ENCODE measurements at regions not wholly inside any gene's neighbourhood (a gene's known extent, or its start where the extent isn't known, plus 50 kb on each side); places are given as distances from the start of the nearest gene placed in this dataset.

- Histone ChIP-seq H3K9ac (ENCODE audit: low read length) (no peak overlapping the region), H3K14ac (ENCODE audit: low read length in 2 of 2) (no peak overlapping the region), H3K18ac (ENCODE audit: low read depth in 1 of 2, low read length in 2 of 2) (no peak overlapping the region), H3K4ac (ENCODE audit: low read depth in 1 of 2, low read length in 2 of 2) (no peak overlapping the region), H3K27ac (ENCODE audit: low read length, poor library complexity, severe bottlenecking) (no peak overlapping the region), H3K4me3 (ENCODE audit: insufficient read depth in 1 of 2, low read depth in 1 of 2, low read length in 2 of 2) (no peak overlapping the region), H3K9me3 (ENCODE audit: control insufficient read depth, low read length) (peaks cover 15% of the 10 kb centered on the region), H2BK15ac (ENCODE audit: low read depth, poor library complexity, severe bottlenecking) (no peak overlapping the region), H2BK12ac (ENCODE audit: low read length in 2 of 2) (no peak overlapping the region), H3K36me3 (ENCODE audit: control insufficient read depth in 1 of 2, insufficient read depth in 2 of 2, low read depth in 1 of 2, low read length in 2 of 2) (no peaks in the 10 kb centered on the region), H3K4me1 (ENCODE audit: control insufficient read depth, insufficient read depth, low read depth, low read length) (no peaks in the 10 kb centered on the region), H3K79me1 (replicated peaks; ENCODE audit: low read length, poor library complexity, severe bottlenecking) (no peaks in the 10 kb centered on the region), H4K91ac (ENCODE audit: low read length) (no peak overlapping the region), H2AFZ (ENCODE audit: low read depth, low read length) (no peak overlapping the region), H4K8ac (ENCODE audit: low read length) (no peak overlapping the region), H3K4me2 (ENCODE audit: low read length, poor library complexity, severe bottlenecking) (no peak overlapping the region), H2AK5ac (ENCODE audit: low read length, severe bottlenecking) (no peak overlapping the region), H3K23ac (ENCODE audit: low read length in 2 of 2) (no peak overlapping the region), H3K27me3 (ENCODE audit: control insufficient read depth in 1 of 2, insufficient read depth in 1 of 2, low read length in 2 of 2) (no peaks in the 10 kb centered on the region), H2BK5ac (ENCODE audit: low read depth, low read length, poor library complexity, severe bottlenecking) (no peak overlapping the region), H2BK120ac (ENCODE audit: low read depth, low read length) (no peak overlapping the region)
- no CpG with 5 or more reads among the region's 1 CpG for WGBS
- DNase-seq, result no peak
Observed at GRCh38 chr2:145961846-145962245, 1441.9 kb upstream of the ZEB2 start.

- Histone ChIP-seq H3K4me1 (ENCODE audit: control insufficient read depth, insufficient read depth, low read depth, low read length) (no peaks in the 10 kb centered on the region), H3K4me2 (ENCODE audit: low read length, poor library complexity, severe bottlenecking) (no peak overlapping the region), H3K14ac (ENCODE audit: low read length in 2 of 2) (peak overlapping the region in 1 of 2 experiments; percentile 71), H3K36me3 (ENCODE audit: control insufficient read depth in 1 of 2, insufficient read depth in 2 of 2, low read depth in 1 of 2, low read length in 2 of 2) (no peaks in the 10 kb centered on the region), H2BK5ac (ENCODE audit: low read depth, low read length, poor library complexity, severe bottlenecking) (no peak overlapping the region), H2AFZ (ENCODE audit: low read depth, low read length) (no peak overlapping the region), H3K18ac (ENCODE audit: low read depth in 1 of 2, low read length in 2 of 2) (no peak overlapping the region), H2BK120ac (ENCODE audit: low read depth, low read length) (no peak overlapping the region), H4K91ac (ENCODE audit: low read length) (no peak overlapping the region), H3K4ac (ENCODE audit: low read depth in 1 of 2, low read length in 2 of 2) (no peak overlapping the region), H2BK12ac (ENCODE audit: low read length in 2 of 2) (no peak overlapping the region), H4K8ac (ENCODE audit: low read length) (no peak overlapping the region), H3K9ac (ENCODE audit: low read length) (no peak overlapping the region), H3K9me3 (ENCODE audit: control insufficient read depth, low read length) (peaks cover 25% of the 10 kb centered on the region), H2BK15ac (ENCODE audit: low read depth, poor library complexity, severe bottlenecking) (no peak overlapping the region), H3K4me3 (ENCODE audit: insufficient read depth in 1 of 2, low read depth in 1 of 2, low read length in 2 of 2) (no peak overlapping the region), H3K23ac (ENCODE audit: low read length in 2 of 2) (no peak overlapping the region), H3K27me3 (ENCODE audit: control insufficient read depth in 1 of 2, insufficient read depth in 1 of 2, low read length in 2 of 2) (no peaks in the 10 kb centered on the region), H3K27ac (ENCODE audit: low read length, poor library complexity, severe bottlenecking) (no peak overlapping the region), H3K79me1 (replicated peaks; ENCODE audit: low read length, poor library complexity, severe bottlenecking) (no peaks in the 10 kb centered on the region), H2AK5ac (ENCODE audit: low read length, severe bottlenecking) (no peak overlapping the region)
- WGBS, result 96% methylated on average over 23 of the region's 23 CpGs
- no peak for DNase-seq
Observed at GRCh38 chr2:145960479-145961163, 1440.7 kb upstream of the ZEB2 start.

- Histone ChIP-seq H3K36me3 (ENCODE audit: control insufficient read depth in 1 of 2, insufficient read depth in 2 of 2, low read depth in 1 of 2, low read length in 2 of 2) (no peaks in the 10 kb centered on the region), H3K14ac (ENCODE audit: low read length in 2 of 2) (no peak overlapping the region), H3K4me2 (ENCODE audit: low read length, poor library complexity, severe bottlenecking) (no peak overlapping the region), H2BK12ac (ENCODE audit: low read length in 2 of 2) (no peak overlapping the region), H3K18ac (ENCODE audit: low read depth in 1 of 2, low read length in 2 of 2) (no peak overlapping the region), H3K27ac (ENCODE audit: low read length, poor library complexity, severe bottlenecking) (no peak overlapping the region), H4K91ac (ENCODE audit: low read length) (no peak overlapping the region), H3K9ac (ENCODE audit: low read length) (no peak overlapping the region), H4K8ac (ENCODE audit: low read length) (no peak overlapping the region), H3K27me3 (ENCODE audit: control insufficient read depth in 1 of 2, insufficient read depth in 1 of 2, low read length in 2 of 2) (no peaks in the 10 kb centered on the region), H2BK15ac (ENCODE audit: low read depth, poor library complexity, severe bottlenecking) (no peak overlapping the region), H2AK5ac (ENCODE audit: low read length, severe bottlenecking) (no peak overlapping the region), H3K4ac (ENCODE audit: low read depth in 1 of 2, low read length in 2 of 2) (no peak overlapping the region), H2BK5ac (ENCODE audit: low read depth, low read length, poor library complexity, severe bottlenecking) (no peak overlapping the region), H2AFZ (ENCODE audit: low read depth, low read length) (no peak overlapping the region), H3K79me1 (replicated peaks; ENCODE audit: low read length, poor library complexity, severe bottlenecking) (no peaks in the 10 kb centered on the region), H3K4me3 (ENCODE audit: insufficient read depth in 1 of 2, low read depth in 1 of 2, low read length in 2 of 2) (no peak overlapping the region), H3K4me1 (ENCODE audit: control insufficient read depth, insufficient read depth, low read depth, low read length) (no peaks in the 10 kb centered on the region), H3K23ac (ENCODE audit: low read length in 2 of 2) (no peak overlapping the region), H3K9me3 (ENCODE audit: control insufficient read depth, low read length) (peaks cover 39% of the 10 kb centered on the region), H2BK120ac (ENCODE audit: low read depth, low read length) (no peak overlapping the region)
- WGBS, result 91% methylated on average over 4 of the region's 4 CpGs
- DNase-seq, result peak; percentile 2
Observed at GRCh38 chr2:145958611-145959010, 1438.7 kb upstream of the ZEB2 start.

- Histone ChIP-seq H3K18ac (ENCODE audit: low read depth in 1 of 2, low read length in 2 of 2) (no peak overlapping the region), H3K36me3 (ENCODE audit: control insufficient read depth in 1 of 2, insufficient read depth in 2 of 2, low read depth in 1 of 2, low read length in 2 of 2) (no peaks in the 10 kb centered on the region), H3K9ac (ENCODE audit: low read length) (no peak overlapping the region), H3K4ac (ENCODE audit: low read depth in 1 of 2, low read length in 2 of 2) (no peak overlapping the region), H3K9me3 (ENCODE audit: control insufficient read depth, low read length) (peaks cover 45% of the 10 kb centered on the region), H3K79me1 (replicated peaks; ENCODE audit: low read length, poor library complexity, severe bottlenecking) (no peaks in the 10 kb centered on the region), H4K8ac (ENCODE audit: low read length) (no peak overlapping the region), H4K91ac (ENCODE audit: low read length) (no peak overlapping the region), H3K4me1 (ENCODE audit: control insufficient read depth, insufficient read depth, low read depth, low read length) (no peaks in the 10 kb centered on the region), H3K14ac (ENCODE audit: low read length in 2 of 2) (no peak overlapping the region), H3K4me3 (ENCODE audit: insufficient read depth in 1 of 2, low read depth in 1 of 2, low read length in 2 of 2) (no peak overlapping the region), H2BK120ac (ENCODE audit: low read depth, low read length) (no peak overlapping the region), H3K4me2 (ENCODE audit: low read length, poor library complexity, severe bottlenecking) (no peak overlapping the region), H3K27ac (ENCODE audit: low read length, poor library complexity, severe bottlenecking) (no peak overlapping the region), H3K27me3 (ENCODE audit: control insufficient read depth in 1 of 2, insufficient read depth in 1 of 2, low read length in 2 of 2) (no peaks in the 10 kb centered on the region), H2BK5ac (ENCODE audit: low read depth, low read length, poor library complexity, severe bottlenecking) (no peak overlapping the region), H2BK15ac (ENCODE audit: low read depth, poor library complexity, severe bottlenecking) (no peak overlapping the region), H2AK5ac (ENCODE audit: low read length, severe bottlenecking) (no peak overlapping the region), H2AFZ (ENCODE audit: low read depth, low read length) (no peak overlapping the region), H2BK12ac (ENCODE audit: low read length in 2 of 2) (no peak overlapping the region), H3K23ac (ENCODE audit: low read length in 2 of 2) (no peak overlapping the region)
- WGBS, result 31% methylated on average over 1 of the region's 1 CpG
- peak; percentile 33 for DNase-seq
Observed at GRCh38 chr2:145957929-145958328, 1438.0 kb upstream of the ZEB2 start.
